ENCODE measurements at regions not wholly inside any gene's neighbourhood (a gene's known extent, or its start where the extent isn't known, plus 50 kb on each side); places are given as distances from the start of the nearest gene placed in this dataset.
A peak's percentile ranks its signal among the peaks of the same experiment; 100 is the strongest.

DNA sequence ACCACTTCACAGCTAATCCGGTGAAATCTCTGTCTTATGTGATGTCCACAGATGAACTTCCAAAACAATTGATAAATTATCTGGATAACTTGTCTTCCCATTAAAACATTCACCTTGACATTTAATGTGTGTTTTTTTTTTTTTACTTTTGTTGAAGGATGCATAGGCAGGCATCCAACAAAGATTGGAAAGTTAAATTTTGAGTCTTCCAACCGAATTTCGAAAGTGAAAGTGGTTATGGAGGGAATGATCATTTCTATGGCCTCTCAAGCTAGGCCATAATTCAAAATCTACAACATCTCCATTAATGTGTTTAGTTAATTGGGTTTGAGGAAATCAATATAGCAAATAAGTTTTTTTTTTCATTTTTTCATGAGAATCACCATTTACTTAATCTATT lies 1495.5 kb upstream of the ACVR2A start:
- in situ Hi-C loops (cut with HindIII; ENCODE audit: low pct_ligation_motif_present, low pct_unique_long_range_greater_than_20kb, low sequenced_read_pairs), result no loop called here
- DNase-seq, result peak; percentile 24

DNA sequence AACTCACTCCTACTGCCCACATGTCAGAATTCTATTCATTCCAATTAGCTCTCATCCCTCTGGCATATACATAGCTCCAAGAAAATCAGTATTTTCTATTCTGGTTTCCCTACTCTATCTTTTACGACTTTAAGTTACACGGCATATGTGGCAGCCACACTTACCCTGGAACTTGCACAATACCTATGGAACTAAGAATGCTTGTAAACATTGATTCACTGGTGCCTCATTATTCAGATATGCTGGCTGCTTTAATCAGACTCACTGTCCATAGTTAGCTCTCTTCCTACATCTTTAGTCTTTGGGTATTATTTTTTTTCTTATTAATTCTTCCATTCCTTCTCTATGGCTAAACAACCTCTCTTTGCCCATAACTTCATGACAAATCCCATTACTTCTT lies 1519.9 kb upstream of the ACVR2A start:
- no peak for DNase-seq
- in situ Hi-C loops (cut with HindIII; ENCODE audit: low pct_ligation_motif_present, low pct_unique_long_range_greater_than_20kb, low sequenced_read_pairs), result no loop called here

DNA sequence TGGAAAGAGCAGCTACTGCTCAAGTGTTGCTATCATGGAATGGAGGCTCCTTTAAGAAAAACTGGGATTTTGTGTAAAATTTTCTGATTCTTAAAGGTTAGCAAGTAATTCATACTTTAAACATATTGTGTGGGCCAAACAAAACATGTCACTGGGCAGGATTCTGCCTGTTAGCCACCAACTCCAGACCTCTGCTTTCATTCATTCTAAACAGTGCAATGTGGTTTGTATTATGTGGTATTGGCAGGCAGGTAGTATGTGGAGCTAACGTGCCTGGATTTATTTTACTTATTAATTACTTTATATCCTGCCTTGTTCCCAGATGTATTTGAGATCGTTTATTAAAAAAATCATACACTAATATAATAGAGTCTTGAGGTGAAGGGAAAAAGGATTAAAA lies 1521.3 kb upstream of the ACVR2A start:
- DNase-seq, result no peak
- in situ Hi-C loops (cut with HindIII; ENCODE audit: low pct_ligation_motif_present, low pct_unique_long_range_greater_than_20kb, low sequenced_read_pairs), result no loop called here

DNA sequence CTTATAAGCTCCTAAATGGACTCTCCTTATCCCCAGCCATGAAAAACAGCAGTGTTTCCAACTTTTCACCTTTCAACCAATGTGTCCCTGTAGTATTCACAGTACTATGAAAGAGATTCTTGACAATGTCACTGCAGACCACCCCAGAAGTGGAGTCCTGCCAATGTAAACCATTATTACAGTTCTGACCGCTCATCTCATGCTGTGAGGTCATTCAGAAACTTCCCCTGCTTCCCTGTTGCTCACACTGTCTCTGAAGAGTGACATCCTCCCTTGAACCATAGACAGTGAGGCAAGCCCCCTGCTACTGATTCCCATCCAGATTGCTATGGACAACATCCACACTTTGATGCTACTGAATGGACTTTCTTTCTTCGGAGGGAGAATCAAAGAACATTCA lies 1523.7 kb upstream of the ACVR2A start:
- no peak for DNase-seq
- in situ Hi-C loops (cut with HindIII; ENCODE audit: low pct_ligation_motif_present, low pct_unique_long_range_greater_than_20kb, low sequenced_read_pairs), result no loop called here

DNA sequence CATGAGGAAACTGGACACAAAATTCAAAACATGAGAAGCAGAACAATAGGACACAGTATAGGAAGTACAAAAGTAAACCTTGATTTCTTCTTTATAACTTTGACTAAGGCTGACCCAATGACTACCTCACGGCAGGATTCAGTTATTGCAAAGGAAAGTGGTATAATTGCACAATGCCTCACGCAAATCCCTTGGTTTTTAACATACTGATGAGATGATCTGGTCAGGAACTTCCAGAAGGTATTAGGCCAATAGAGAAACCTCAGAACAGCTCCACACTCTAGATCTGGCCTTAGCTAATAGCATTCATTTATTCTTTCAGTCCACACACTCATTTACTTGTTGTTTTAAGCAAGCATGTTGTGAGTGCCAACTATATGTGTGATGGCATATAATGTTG lies 1526.9 kb upstream of the ACVR2A start:
- DNase-seq, result no peak
- in situ Hi-C loops (cut with HindIII; ENCODE audit: low pct_ligation_motif_present, low pct_unique_long_range_greater_than_20kb, low sequenced_read_pairs), result no loop called here

DNA sequence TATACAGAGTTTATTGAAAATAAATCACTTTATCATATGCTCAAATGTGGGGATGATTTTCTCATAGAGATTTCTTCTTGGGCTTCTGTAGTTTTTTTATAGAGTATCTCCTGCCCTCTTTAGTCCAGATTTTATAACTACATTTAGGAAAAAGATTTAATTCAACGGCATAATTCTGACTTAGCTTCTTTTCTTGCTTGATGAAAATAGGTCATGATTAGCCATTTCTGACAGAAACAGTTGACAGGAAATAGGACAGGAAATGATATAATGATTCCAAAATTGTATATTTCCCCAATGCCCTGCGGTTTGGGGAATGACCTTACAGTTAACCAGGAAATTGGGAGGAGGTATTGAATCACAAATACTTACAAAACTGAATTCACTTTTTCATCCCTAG lies 1531.9 kb upstream of the ACVR2A start:
- in situ Hi-C loops (cut with HindIII; ENCODE audit: low pct_ligation_motif_present, low pct_unique_long_range_greater_than_20kb, low sequenced_read_pairs), result no loop called here
- peak; percentile 42 for DNase-seq

DNA sequence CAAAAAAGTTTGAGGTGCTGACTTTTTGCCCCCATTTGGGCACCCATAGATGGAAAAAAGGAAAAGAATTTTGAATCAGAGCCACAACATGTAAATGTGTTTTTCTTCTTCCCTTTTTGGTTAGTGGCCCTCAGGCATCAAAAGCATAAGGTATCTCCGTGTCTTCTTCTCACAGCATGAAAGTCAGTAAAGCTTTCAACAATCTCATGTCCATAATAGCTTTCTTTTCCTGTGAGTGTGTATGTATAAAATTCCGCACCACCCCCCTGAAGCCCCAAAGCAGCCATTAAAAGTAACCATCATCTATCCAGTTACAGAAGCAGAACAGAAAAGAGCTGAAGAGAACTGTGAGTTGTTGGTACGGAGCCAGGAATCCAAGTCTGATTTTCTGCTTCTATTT lies 1539.7 kb upstream of the ACVR2A start:
- no peak for DNase-seq
- in situ Hi-C loops (cut with HindIII; ENCODE audit: low pct_ligation_motif_present, low pct_unique_long_range_greater_than_20kb, low sequenced_read_pairs), result no loop called here

DNA sequence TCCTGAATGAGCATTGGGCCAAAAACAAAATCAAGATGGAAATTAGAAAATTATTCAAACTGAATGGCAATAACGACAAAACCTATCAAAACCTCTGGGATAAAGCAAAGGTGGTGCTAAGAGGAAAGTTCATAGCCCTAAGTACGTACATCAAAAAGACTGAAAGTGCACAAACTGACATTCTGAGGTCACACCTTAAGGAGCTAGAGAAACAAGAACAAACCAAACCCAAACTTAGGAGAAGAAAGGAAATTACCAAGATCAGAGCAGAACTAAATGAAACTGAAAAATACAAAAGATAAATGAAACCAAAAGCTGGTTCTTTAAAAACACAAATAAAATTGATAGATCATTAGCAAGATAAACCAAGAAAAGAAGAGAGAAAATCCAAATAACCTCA lies 1543.5 kb upstream of the ACVR2A start:
- no peak for DNase-seq
- in situ Hi-C loops (cut with HindIII; ENCODE audit: low pct_ligation_motif_present, low pct_unique_long_range_greater_than_20kb, low sequenced_read_pairs), result no loop called here

DNA sequence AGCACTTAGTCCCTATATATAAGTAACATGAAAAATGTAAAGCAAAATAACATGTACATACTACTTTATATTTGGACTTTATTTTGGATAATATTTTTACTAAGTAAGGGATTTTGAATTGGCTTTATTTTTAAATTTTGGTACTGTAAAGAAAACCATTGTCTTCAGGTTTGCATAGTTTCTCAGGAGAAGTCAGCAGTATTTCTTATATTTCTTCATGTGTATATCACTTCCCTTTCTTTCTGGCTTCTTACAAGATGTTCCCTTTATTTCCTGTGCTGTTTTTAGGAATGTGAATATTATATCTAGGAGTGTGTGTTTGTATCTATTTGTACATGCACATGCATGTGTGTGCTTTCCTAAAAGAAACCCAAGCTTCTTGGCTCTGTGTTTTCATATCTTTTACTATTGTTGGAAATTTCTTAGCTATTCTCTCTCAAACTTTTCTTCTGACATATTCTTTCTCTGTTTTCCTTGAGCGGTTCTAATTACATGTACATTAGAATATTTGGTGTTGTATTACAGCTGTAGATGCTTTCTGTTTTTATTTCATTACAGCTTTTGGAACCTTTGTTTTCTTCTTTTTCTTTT lies 1549.7 kb upstream of the ACVR2A start:
- in situ Hi-C loops (cut with HindIII; ENCODE audit: low pct_ligation_motif_present, low pct_unique_long_range_greater_than_20kb, low sequenced_read_pairs), result no loop called here
- DNase-seq, result peak; percentile 42

DNA sequence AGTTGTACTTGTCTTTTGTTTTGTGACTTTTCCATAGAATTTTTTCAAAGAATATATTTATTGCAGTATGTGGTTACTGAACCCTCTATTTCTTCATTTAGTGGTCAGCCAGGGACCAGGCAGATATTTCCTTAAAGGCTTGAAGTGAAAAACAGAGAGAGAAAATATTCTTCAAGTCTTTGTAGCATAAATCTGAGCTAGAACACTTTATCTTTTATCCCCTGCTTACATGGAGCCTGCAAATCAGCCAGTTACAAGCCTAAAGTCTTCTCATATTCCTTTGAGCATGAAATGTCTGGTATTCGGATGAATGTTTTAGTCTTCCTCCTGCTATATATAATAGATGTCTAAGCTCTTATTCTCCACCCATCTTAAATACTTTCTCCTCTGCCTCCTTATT lies 1557.5 kb upstream of the ACVR2A start:
- in situ Hi-C loops (cut with HindIII; ENCODE audit: low pct_ligation_motif_present, low pct_unique_long_range_greater_than_20kb, low sequenced_read_pairs), result no loop called here

DNA sequence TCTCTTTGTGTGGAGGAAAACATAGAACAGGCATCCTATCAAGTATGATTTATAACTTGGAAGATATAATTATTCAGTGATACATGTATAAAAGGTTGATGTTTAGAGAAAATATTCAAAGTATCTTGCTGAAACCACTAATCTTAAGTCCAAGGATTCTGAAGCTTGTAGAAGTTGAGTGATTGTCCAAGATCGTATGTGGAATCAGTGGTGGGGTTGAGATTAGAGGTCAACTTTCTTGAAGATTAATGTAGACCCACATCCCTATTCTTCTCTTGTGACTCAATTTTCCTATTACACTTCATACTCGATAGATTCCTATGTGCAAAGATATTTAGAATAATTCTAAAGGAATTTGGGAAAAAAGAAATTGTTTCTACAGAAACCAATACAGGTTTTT lies 1565.9 kb upstream of the ACVR2A start:
- in situ Hi-C loops (cut with HindIII; ENCODE audit: low pct_ligation_motif_present, low pct_unique_long_range_greater_than_20kb, low sequenced_read_pairs), result no loop called here
- DNase-seq, result no peak

More for the DNA sequence above, 1557.5 kb upstream of the ACVR2A start:
- no peak for DNase-seq

DNA sequence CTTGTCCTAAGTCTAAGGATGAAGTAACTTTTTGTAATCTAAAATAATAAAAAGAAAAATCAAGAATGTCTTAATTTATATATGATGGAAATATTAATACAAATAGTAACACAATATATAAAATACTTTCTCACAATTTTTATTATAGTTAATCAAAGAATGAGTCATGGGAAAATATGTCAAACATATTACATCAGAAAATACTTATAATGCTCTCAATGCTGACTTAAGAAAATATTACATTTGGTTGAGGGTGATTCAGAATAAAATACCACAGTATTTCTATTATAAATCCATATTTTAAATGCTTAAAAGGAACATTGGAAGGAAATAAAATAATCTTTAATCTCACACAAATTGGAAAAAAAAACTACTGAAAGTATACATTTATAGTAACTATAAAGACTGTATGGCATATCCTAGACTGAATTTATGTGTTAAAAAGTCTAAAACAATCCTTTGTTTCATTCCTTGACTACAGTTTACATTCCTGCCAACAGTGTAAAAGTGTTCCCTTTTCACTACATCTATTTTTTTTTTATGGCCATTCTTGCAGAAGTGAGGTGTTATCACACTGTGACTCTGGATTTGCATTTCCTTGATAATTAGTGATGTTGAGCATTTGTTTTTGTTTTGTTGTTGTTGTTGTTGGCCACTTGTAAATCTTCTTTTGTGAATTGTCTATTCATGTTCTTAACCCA lies 1573.5 kb upstream of the ACVR2A start:
- in situ Hi-C loops (cut with HindIII; ENCODE audit: low pct_ligation_motif_present, low pct_unique_long_range_greater_than_20kb, low sequenced_read_pairs), result no loop called here
- no peak for DNase-seq

DNA sequence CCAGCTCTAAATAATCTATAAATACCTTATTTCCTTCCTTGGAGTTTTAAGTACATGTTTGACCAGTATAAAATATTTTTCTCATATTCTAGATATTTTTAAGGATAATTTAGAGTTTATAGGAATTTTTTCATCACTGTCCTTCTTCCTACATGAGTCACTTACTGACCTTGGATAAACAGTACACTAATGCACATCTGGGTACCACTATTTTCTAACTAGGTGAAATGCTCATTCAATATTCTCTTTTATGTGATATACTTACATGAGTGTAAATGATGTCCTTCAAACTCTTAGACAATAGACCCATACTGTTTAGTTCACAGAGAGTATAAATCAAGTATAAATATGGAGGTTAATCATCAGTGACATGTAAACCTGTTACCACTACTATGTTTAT lies 1574.2 kb upstream of the ACVR2A start:
- DNase-seq, result no peak
- in situ Hi-C loops (cut with HindIII; ENCODE audit: low pct_ligation_motif_present, low pct_unique_long_range_greater_than_20kb, low sequenced_read_pairs), result no loop called here

DNA sequence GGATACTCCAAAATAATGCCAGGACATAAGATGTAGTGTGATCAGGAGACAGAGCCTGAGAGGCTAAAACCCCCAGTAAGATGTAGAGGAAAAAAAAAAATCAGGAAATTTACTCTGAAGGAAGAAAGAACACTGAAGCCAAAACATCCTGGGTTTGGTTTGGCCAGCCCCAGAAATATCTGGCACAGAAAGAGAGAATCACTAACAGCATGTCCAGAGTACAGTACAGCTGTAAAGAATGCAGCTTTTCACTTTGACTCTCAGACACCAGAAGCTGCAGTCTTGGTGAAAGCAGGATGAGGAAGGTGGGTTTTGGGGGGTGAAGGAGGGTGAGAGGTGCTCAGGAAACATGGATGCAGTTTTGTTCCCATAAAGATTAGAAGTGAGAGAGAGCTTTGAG lies 1577.7 kb upstream of the ACVR2A start:
- DNase-seq, result no peak
- in situ Hi-C loops (cut with HindIII; ENCODE audit: low pct_ligation_motif_present, low pct_unique_long_range_greater_than_20kb, low sequenced_read_pairs), result no loop called here

DNA sequence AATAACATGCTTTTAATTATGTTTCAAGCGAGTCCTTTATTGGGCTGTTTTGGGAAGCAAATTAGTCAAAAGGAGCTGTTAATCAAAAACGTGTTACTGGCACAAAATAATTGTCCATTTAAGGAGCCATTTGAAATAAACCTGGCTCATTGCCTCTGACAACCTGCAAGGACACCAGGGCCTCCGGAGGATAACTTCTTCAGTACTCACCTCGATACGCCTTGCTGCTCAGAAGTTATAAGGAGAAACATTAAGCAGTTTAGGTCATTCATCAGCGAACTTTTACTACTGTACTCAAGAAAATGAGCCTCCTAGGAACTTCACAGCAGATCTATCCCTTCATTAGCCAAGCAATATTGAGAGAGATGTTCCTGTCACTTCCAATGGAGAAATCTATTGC lies 1579.2 kb upstream of the ACVR2A start:
- DNase-seq, result no peak
- in situ Hi-C loops (cut with HindIII; ENCODE audit: low pct_ligation_motif_present, low pct_unique_long_range_greater_than_20kb, low sequenced_read_pairs), result no loop called here

DNA sequence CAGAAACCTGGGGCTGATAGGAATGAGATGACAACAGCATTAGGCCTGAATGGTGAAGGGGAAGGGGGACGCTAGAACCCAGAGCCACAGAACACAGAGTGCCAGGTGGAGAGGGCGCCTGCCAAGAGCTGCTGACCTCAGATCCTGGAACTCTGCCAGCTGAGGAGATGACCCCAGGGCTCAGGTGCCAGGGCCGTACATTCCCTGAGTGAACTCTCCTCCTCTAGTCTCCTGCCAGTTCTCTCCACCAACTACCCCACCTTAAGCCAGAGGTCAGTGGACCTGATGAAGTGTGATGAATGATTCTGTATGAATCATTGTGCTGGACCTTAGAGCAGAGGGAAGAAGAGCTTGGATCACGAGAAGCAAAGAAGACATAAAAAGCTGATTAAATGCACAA lies 1582.2 kb upstream of the ACVR2A start:
- DNase-seq, result no peak
- in situ Hi-C loops (cut with HindIII; ENCODE audit: low pct_ligation_motif_present, low pct_unique_long_range_greater_than_20kb, low sequenced_read_pairs), result no loop called here

DNA sequence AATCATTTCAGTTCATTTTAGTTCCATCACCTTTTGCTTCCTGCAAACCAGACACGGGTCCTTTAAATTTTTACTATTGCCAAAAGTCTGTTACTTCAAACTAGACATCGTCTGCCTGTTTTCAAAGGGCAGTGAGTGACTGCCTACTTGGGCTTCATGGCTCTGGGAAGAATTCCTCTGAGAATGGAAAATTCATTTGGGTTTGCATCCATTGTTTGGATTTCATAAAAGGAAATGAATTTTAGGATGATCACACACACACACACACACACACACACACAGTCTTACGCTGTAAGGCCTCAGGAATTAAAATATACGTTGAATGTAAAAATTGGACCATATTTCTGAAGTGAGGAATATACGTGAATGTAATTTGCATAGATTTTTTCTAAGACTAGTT lies 1584.3 kb upstream of the ACVR2A start:
- in situ Hi-C loops (cut with HindIII; ENCODE audit: low pct_ligation_motif_present, low pct_unique_long_range_greater_than_20kb, low sequenced_read_pairs), result no loop called here
- DNase-seq, result no peak

DNA sequence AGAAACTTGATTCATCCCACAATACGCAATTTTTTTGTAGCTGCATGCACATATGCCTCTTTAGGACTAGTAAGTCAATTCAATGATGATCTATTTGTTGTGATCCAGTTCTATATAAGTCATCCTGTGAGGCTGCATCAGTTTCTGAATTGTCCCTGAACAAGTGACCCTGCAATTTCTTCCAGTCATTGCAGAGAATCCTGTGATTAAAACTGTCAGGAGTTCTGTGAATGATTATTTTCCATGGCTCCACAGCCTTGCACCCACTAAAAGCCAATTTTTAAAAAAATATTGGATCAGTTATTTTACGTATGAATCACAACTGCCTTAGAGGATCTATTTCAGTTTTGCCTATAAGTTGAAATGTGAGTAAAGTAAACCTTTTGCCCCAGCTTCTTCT lies 1585.0 kb upstream of the ACVR2A start:
- in situ Hi-C loops (cut with HindIII; ENCODE audit: low pct_ligation_motif_present, low pct_unique_long_range_greater_than_20kb, low sequenced_read_pairs), result no loop called here
- no peak for DNase-seq

DNA sequence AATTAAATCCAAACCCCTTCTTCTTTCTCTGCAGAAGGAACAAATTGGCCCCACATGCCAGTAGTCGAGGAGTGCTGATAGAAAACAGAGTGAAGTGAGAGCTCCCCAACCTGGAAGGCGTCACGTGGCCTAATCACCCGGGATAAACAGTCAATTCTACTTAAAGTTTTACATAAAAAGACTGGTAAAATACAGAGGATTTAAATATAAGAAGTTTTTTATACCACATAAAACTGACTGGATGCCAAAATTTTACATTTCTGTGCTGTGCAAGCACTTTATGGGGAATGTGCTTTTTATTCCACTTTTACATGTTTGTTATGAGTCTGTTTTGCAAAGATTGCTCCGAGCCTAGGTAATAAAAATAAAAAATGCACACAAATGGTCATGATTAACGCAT lies 1586.8 kb upstream of the ACVR2A start:
- no peak for DNase-seq
- in situ Hi-C loops (cut with HindIII; ENCODE audit: low pct_ligation_motif_present, low pct_unique_long_range_greater_than_20kb, low sequenced_read_pairs), result no loop called here

DNA sequence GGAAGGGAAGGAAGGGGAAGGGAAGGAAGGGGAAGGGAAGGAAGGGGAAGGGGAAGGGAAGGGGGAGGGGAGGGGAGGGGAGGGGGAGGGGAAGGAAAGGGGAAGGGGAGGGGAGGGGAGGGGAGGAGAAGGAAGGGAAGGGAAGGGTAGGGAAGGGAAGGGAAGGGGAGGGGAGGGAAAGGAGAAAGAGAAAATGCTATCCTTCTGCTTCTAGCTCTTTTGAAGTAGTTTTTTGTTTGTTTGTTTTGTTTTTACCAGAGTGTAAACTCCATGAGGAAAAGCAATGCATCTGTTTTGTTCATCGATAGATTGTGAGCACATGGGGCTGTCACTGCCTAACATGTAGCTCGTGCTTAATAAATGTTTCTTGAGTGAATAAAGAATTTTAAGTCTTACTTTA lies 1592.7 kb upstream of the ACVR2A start:
- DNase-seq, result no peak
- in situ Hi-C loops (cut with HindIII; ENCODE audit: low pct_ligation_motif_present, low pct_unique_long_range_greater_than_20kb, low sequenced_read_pairs), result no loop called here

DNA sequence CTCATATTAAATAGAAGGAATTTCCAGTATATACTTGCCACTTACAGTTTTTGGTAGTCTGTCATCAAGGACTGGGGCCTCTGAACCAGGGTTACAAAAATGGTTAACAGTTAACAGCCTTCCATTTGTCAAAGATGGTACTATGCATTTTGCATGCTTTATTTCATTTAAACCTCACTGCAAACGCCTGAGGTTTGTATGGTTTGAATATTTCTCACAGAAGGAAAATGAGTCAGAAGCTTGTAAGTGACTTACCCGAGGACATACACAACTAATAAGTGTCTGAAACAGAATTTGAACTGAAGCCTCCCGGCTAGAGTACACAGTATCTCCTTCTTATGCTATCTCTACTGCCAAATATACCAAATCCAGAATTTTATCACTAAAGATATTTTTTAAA lies 1593.5 kb upstream of the ACVR2A start:
- in situ Hi-C loops (cut with HindIII; ENCODE audit: low pct_ligation_motif_present, low pct_unique_long_range_greater_than_20kb, low sequenced_read_pairs), result no loop called here
- DNase-seq, result no peak
